ENCODE measurements at regions not wholly inside any gene's neighbourhood (a gene's known extent, or its start where the extent isn't known, plus 50 kb on each side); places are given as distances from the start of the nearest gene placed in this dataset.

GRCh38 chr1:2854611-2855010 is 53.1 kb upstream of the TTC34 start:
- TF ChIP-seq CTCF (IDR thresholded peaks at IDR 0.05): no peak
- TF ChIP-seq EZH2 (IDR thresholded peaks at IDR 0.05): no peak
- no peak for TF ChIP-seq EZH2phosphoT487 (IDR thresholded peaks at IDR 0.05)
